ENCODE measurements at regions not wholly inside any gene's neighbourhood (a gene's known extent, or its start where the extent isn't known, plus 50 kb on each side); places are given as distances from the start of the nearest gene placed in this dataset.

DNA sequence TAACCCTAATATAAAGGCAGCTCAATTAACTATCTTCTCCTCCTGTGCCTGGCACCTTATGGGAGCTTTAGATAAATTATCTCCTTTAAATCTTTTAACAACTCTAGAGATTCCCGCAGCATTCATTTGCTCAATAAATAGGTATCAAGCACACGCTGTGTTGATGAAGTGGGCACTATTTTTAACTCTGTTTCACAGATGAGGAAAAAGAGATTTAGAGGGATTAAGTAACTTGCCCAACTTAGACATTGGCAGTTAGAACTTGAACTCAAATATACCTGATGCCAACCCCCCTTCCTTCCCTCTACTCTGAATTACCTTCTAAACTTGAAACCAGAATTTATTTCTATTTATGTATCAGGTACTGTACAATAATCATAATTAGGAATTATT, 112.4 kb downstream of the SH3TC2 start:
- DNase-seq = no peak
- TF ChIP-seq POLR2A (IDR thresholded peaks at IDR 0.05; ENCODE audit: low read length) (no peak), GATA1 (IDR thresholded peaks at IDR 0.05; ENCODE audit: low read depth, low read length) (no peak)

DNA sequence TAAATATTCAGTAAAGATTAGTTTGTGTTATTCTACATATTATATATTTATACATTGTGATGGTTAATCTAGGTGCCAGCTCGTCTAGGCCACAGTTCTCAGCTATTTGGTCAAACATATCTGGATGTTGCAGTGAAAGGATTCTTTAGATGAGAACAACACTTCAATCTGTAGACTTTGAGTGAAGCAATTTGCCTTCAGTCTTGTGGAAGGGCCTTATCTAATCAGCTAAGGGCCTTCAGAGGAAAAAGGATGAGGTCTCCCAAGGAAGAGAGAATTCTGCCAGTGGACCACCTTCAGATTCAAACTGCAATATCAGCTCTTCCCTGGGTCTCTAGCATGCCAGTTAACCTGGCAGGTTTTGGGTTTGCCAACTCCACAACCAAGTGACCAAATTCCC, 112.0 kb downstream of the SH3TC2 start:
- TF ChIP-seq GATA1 (IDR thresholded peaks at IDR 0.05; ENCODE audit: low read depth, low read length) = no peak
- no peak for TF ChIP-seq POLR2A (IDR thresholded peaks at IDR 0.05; ENCODE audit: low read length)
- no peak for DNase-seq

DNA sequence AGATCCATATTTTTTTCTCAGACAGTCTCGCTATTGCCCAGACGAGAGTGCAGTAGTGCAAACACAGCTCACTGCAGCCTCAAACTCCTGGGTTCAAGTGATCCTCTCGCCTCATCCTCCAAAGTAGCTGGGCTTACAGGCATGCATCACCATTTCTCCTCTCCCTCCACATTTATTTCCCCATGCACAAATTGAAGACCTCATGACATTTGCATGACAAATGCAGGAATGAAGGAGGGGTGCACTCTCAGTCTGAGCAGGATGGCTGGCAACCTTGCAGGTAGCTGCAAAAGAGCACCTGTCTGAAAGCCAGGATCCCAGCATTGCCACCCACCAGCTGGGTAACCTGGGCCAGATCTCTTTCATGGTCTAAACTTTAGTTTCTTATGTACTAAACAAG, 111.2 kb downstream of the SH3TC2 start:
- DNase-seq = no peak
- no peak for TF ChIP-seq POLR2A (IDR thresholded peaks at IDR 0.05; ENCODE audit: low read length)
- TF ChIP-seq GATA1 (IDR thresholded peaks at IDR 0.05; ENCODE audit: low read depth, low read length) = no peak

DNA sequence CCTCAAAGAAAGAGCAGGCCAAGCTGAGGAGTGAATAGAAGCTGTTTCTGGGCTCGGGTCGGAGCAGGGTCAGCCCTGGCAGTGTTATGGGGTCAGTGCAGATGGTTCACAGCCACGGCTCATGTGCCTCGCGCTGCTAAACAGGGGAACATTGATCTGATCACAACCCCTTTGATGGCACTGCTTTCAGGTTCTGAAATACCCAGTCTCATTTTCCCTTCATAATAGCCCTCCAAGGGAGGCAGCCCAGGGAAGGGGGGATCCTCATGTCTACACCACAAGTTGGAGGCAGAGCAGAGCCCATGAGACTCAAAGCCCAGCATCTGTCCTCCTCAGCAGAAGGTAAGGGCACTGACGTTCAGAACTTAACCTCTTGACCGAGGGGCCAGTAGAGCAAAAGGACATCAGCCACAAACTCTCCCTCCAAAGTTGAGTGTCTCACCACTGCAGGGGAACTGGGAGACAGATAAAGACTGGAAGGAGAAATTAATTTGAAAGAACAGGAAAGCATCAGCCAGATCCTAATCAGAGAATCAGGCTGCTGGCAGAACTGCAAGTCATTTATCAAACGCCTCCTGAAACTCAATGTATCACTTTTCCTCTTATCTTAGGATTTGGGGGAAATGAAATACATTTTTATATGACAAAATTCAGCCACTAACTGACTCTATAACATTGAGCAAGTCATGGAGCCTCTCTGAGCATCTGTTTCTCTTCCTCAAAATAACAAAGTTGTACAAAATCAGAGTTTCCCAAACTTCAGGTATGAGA, 110.6 kb downstream of the SH3TC2 start:
- DNase-seq = peak; percentile 19 to 51
- TF ChIP-seq GATA1 (IDR thresholded peaks at IDR 0.05; ENCODE audit: low read depth, low read length) (no peak), POLR2A (IDR thresholded peaks at IDR 0.05; ENCODE audit: low read length) (no peak)

DNA sequence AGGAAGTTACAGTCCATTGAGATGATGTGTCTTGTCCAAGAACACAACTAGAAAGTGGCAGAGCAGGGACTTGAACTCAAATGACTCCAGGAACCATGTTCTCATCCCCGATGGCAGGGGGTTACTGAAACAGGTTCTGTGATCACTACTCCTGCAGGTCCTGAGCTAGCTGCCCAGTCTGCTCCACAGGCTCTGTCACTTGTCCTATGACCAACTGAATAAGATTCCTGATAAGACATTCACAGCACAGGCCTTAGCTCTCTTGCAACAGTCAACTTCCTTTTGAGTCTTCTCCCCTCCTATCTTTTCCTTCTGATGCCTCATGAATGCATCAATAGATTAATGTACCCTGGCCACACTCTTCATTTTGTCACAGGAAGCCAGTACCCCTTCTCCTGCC, 109.2 kb downstream of the SH3TC2 start:
- DNase-seq = peak; percentile 7 to 21
- no peak for TF ChIP-seq GATA1 (IDR thresholded peaks at IDR 0.05; ENCODE audit: low read depth, low read length)
- no peak for TF ChIP-seq POLR2A (IDR thresholded peaks at IDR 0.05; ENCODE audit: low read length)

Data from erythroblast (primary cell).